Karpas-422 (cell line): ENCODE measurements at regions not wholly inside any gene's neighbourhood (a gene's known extent, or its start where the extent isn't known, plus 50 kb on each side); places are given as distances from the start of the nearest gene placed in this dataset.

Experiments
- DNase-seq: peaks from one replicate; pipeline ENCODE4 v3.0.0-alpha.2; 2015
- H2AFZ ChIP-seq: fragments of 200-600 bp; sonication (generic); 2 replicates; pipeline ENCODE4 v1.6.1; 2014; ENCODE audit warnings: antibody characterized with exemption, low read length, mixed read lengths
- H3K27ac ChIP-seq: fragments of 200-600 bp; sonication (generic); 2 replicates; pipeline ENCODE4 v1.5.1; 2014; ENCODE audit warnings: mild to moderate bottlenecking, low read length, moderate library complexity
- H3K27me3 ChIP-seq: fragments of 200-600 bp; sonication (generic); 2 replicates; pipeline ENCODE4 v1.6.1; 2014; ENCODE audit warnings: low read length, mixed read lengths
- H3K36me3 ChIP-seq: fragments of 200-600 bp; sonication (generic); 2 replicates; pipeline ENCODE4 v1.6.1; 2014; ENCODE audit warnings: low read length, mixed read lengths; ENCODE audit not compliant: insufficient read depth
- H3K4me1 ChIP-seq: fragments of 200-600 bp; sonication (generic); 2 replicates; pipeline ENCODE4 v1.6.1; 2014; ENCODE audit warnings: mild to moderate bottlenecking, low read length, mixed read lengths
- H3K4me2 ChIP-seq: fragments of 200-600 bp; sonication (generic); 2 replicates; pipeline ENCODE4 v1.6.1; 2014; ENCODE audit warnings: low read length, low read depth, mild to moderate bottlenecking; ENCODE audit not compliant: poor library complexity, severe bottlenecking
- H3K4me3 ChIP-seq: fragments of 200-600 bp; sonication (generic); 2 replicates; pipeline ENCODE4 v1.5.1; 2014; ENCODE audit warnings: mild to moderate bottlenecking, antibody characterized with exemption, low read length, mixed read lengths
- H3K79me2 ChIP-seq: fragments of 200-600 bp; sonication (generic); 2 replicates; pipeline ENCODE4 v1.6.1; 2014; ENCODE audit warnings: mild to moderate bottlenecking, low read length, mixed read lengths
- H3K9ac ChIP-seq: fragments of 200-600 bp; sonication (generic); 2 replicates; pipeline ENCODE4 v1.6.0; 2014; ENCODE audit warnings: low read length
- H3K9me2 ChIP-seq: fragments of 200-600 bp; sonication (generic), shearing (Covaris generic); replicated peaks from 2 replicates; pipeline ENCODE4 v1.6.0; 2014; ENCODE audit warnings: mild to moderate bottlenecking, low read length, moderate library complexity; ENCODE audit not compliant: insufficient read depth
- H3K9me3 ChIP-seq: fragments of 300-700, 200-600 bp; sonication (generic); 2 replicates; pipeline ENCODE4 v1.6.1; 2014; ENCODE audit warnings: low read length, mixed read lengths
- H4K20me1 ChIP-seq: fragments of 200-600 bp; sonication (generic); 2 replicates; pipeline ENCODE4 v1.6.1; 2014; ENCODE audit warnings: mild to moderate bottlenecking, antibody characterized with exemption, low read length, low read depth; ENCODE audit not compliant: insufficient read depth

GRCh38 chr6:3561725-3562124, 104.9 kb upstream of the SLC22A23 start:
- Histone ChIP-seq H2AFZ (no peak overlapping the region), H3K4me3 (no peak overlapping the region), H3K9me2 (no peaks in the 10 kb centered on the region), H3K27me3 (no peaks in the 10 kb centered on the region), H3K79me2 (no peaks in the 10 kb centered on the region), H3K27ac (no peak overlapping the region), H3K9me3 (no peaks in the 10 kb centered on the region), H3K36me3 (no peaks in the 10 kb centered on the region), H3K4me2 (no peak overlapping the region), H3K9ac (no peak overlapping the region), H4K20me1 (no peaks in the 10 kb centered on the region), H3K4me1 (no peaks in the 10 kb centered on the region)
- DNase-seq = no peak

GRCh38 chr6:3560211-3560610, 103.4 kb upstream of the SLC22A23 start:
- Histone ChIP-seq H4K20me1 (no peaks in the 10 kb centered on the region), H3K4me3 (no peak overlapping the region), H2AFZ (no peak overlapping the region), H3K79me2 (no peaks in the 10 kb centered on the region), H3K9ac (no peak overlapping the region), H3K4me1 (no peaks in the 10 kb centered on the region), H3K36me3 (no peaks in the 10 kb centered on the region), H3K27ac (no peak overlapping the region), H3K9me2 (no peaks in the 10 kb centered on the region), H3K9me3 (no peaks in the 10 kb centered on the region), H3K27me3 (no peaks in the 10 kb centered on the region), H3K4me2 (no peak overlapping the region)
- DNase-seq = peak; percentile 4

- no peaks in the 10 kb centered on the region for H3K9me3 ChIP-seq
- H3K27ac ChIP-seq = no peak overlapping the region
- peak; percentile 10 for DNase-seq
- no peak overlapping the region for H3K4me3 ChIP-seq
- no peak overlapping the region for H2AFZ ChIP-seq
- H3K9ac ChIP-seq = no peak overlapping the region
- no peak overlapping the region for H3K4me2 ChIP-seq
- no peaks in the 10 kb centered on the region for H4K20me1 ChIP-seq
- no peaks in the 10 kb centered on the region for H3K9me2 ChIP-seq
- H3K4me1 ChIP-seq = no peaks in the 10 kb centered on the region
- no peaks in the 10 kb centered on the region for H3K79me2 ChIP-seq
- H3K36me3 ChIP-seq = no peaks in the 10 kb centered on the region
- no peaks in the 10 kb centered on the region for H3K27me3 ChIP-seq
Measured at GRCh38 chr6:3559561-3559960, 102.7 kb upstream of the SLC22A23 start.

GRCh38 chr6:3557336-3557735, 100.5 kb upstream of the SLC22A23 start:
- no peak for DNase-seq
- no peaks in the 10 kb centered on the region for H3K79me2 ChIP-seq
- no peaks in the 10 kb centered on the region for H3K27me3 ChIP-seq
- H3K9me3 ChIP-seq = no peaks in the 10 kb centered on the region
- no peak overlapping the region for H3K9ac ChIP-seq
- H4K20me1 ChIP-seq = no peaks in the 10 kb centered on the region
- no peaks in the 10 kb centered on the region for H3K4me1 ChIP-seq
- no peaks in the 10 kb centered on the region for H3K36me3 ChIP-seq
- H3K27ac ChIP-seq = no peak overlapping the region
- no peaks in the 10 kb centered on the region for H3K9me2 ChIP-seq
- H3K4me3 ChIP-seq = no peak overlapping the region
- H2AFZ ChIP-seq = no peak overlapping the region
- no peak overlapping the region for H3K4me2 ChIP-seq

- Histone ChIP-seq H3K9me3 (no peaks in the 10 kb centered on the region), H3K9me2 (no peaks in the 10 kb centered on the region), H3K4me2 (no peak overlapping the region), H3K4me1 (no peaks in the 10 kb centered on the region), H3K27me3 (no peaks in the 10 kb centered on the region), H2AFZ (no peak overlapping the region), H3K79me2 (no peaks in the 10 kb centered on the region), H3K27ac (no peak overlapping the region), H3K9ac (no peak overlapping the region), H3K4me3 (no peak overlapping the region), H4K20me1 (no peaks in the 10 kb centered on the region), H3K36me3 (no peaks in the 10 kb centered on the region)
- DNase-seq = no peak
Measured at GRCh38 chr6:3553254-3553653, 96.4 kb upstream of the SLC22A23 start.

- Histone ChIP-seq H2AFZ (no peak overlapping the region), H3K27ac (no peak overlapping the region), H3K9ac (no peak overlapping the region), H3K79me2 (no peaks in the 10 kb centered on the region), H3K27me3 (no peaks in the 10 kb centered on the region), H3K4me1 (no peaks in the 10 kb centered on the region), H3K9me3 (no peaks in the 10 kb centered on the region), H3K9me2 (no peaks in the 10 kb centered on the region), H3K36me3 (no peaks in the 10 kb centered on the region), H3K4me2 (no peak overlapping the region), H3K4me3 (no peak overlapping the region), H4K20me1 (no peaks in the 10 kb centered on the region)
- DNase-seq = no peak
Measured at GRCh38 chr6:3551716-3552511, 95.1 kb upstream of the SLC22A23 start.

- Histone ChIP-seq H3K79me2 (no peaks in the 10 kb centered on the region), H3K4me2 (no peak overlapping the region), H2AFZ (no peak overlapping the region), H3K4me3 (no peak overlapping the region), H3K9me3 (no peaks in the 10 kb centered on the region), H3K27ac (no peak overlapping the region), H3K4me1 (no peaks in the 10 kb centered on the region), H3K36me3 (no peaks in the 10 kb centered on the region), H3K27me3 (no peaks in the 10 kb centered on the region; the same call in 1 of the 2 replicates), H3K9me2 (no peaks in the 10 kb centered on the region), H4K20me1 (no peaks in the 10 kb centered on the region), H3K9ac (no peak overlapping the region)
- no peak for DNase-seq
Measured at GRCh38 chr6:3549314-3549940, 92.6 kb upstream of the SLC22A23 start.

GRCh38 chr6:3546121-3546520, 89.3 kb upstream of the SLC22A23 start:
- Histone ChIP-seq H3K9me3 (no peaks in the 10 kb centered on the region), H4K20me1 (no peaks in the 10 kb centered on the region), H2AFZ (no peak overlapping the region), H3K4me1 (no peaks in the 10 kb centered on the region), H3K27ac (no peak overlapping the region), H3K4me2 (no peak overlapping the region), H3K4me3 (no peak overlapping the region), H3K9me2 (no peaks in the 10 kb centered on the region), H3K36me3 (no peaks in the 10 kb centered on the region), H3K9ac (no peak overlapping the region), H3K27me3 (no peaks in the 10 kb centered on the region; the same call in 1 of the 2 replicates), H3K79me2 (no peaks in the 10 kb centered on the region)
- no peak for DNase-seq
